ENCODE measurements at regions not wholly inside any gene's neighbourhood (a gene's known extent, or its start where the extent isn't known, plus 50 kb on each side); places are given as distances from the start of the nearest gene placed in this dataset.

- TF ChIP-seq FOXM1 (IDR thresholded peaks at IDR 0.05; ENCODE audit: low read depth, low read length) (no peak), CTCF (IDR thresholded peaks at IDR 0.05 in 2 of 3, conservative IDR thresholded peaks at IDR 0.05 in 1 of 3; ENCODE audit: control insufficient read depth in 2 of 3, extremely low read depth in 1 of 3, insufficient read depth in 1 of 3, low read depth in 3 of 3, low read length in 3 of 3) (no peak), TAF1 (IDR thresholded peaks at IDR 0.05; ENCODE audit: borderline replicate concordance, low read depth, low read length) (no peak), SPI1 (IDR thresholded peaks at IDR 0.05; ENCODE audit: borderline replicate concordance, insufficient read depth, low read depth, low read length) (no peak), GABPA (IDR thresholded peaks at IDR 0.05; ENCODE audit: low read depth) (no peak), ZNF592 (IDR thresholded peaks at IDR 0.05) (no peak), NFYB (IDR thresholded peaks at IDR 0.05; ENCODE audit: insufficient read depth, low read depth, low read length) (no peak), STAT3 (IDR thresholded peaks at IDR 0.05; ENCODE audit: low read depth, low read length) (no peak), CREB1 (IDR thresholded peaks at IDR 0.05; ENCODE audit: low read depth) (no peak), EZH2 (IDR thresholded peaks at IDR 0.05; ENCODE audit: borderline replicate concordance, control insufficient read depth, low read depth, low read length) (no peak), EP300 (IDR thresholded peaks at IDR 0.05; ENCODE audit: borderline replicate concordance in 1 of 2, control insufficient read depth in 1 of 2, low read depth in 2 of 2, low read length in 2 of 2) (no peak)
Observed at GRCh38 chr7:145862212-145862611, 254.4 kb upstream of the CNTNAP2 start.
